ENCODE measurements at regions not wholly inside any gene's neighbourhood (a gene's known extent, or its start where the extent isn't known, plus 50 kb on each side); places are given as distances from the start of the nearest gene placed in this dataset.
A peak's percentile ranks its signal among the peaks of the same experiment; 100 is the strongest.

- no peak for TF ChIP-seq REST (IDR thresholded peaks at IDR 0.05)
Observed at GRCh38 chr5:125041798-125042197, 295.4 kb upstream of the ZNF608 start (continued).

DNA sequence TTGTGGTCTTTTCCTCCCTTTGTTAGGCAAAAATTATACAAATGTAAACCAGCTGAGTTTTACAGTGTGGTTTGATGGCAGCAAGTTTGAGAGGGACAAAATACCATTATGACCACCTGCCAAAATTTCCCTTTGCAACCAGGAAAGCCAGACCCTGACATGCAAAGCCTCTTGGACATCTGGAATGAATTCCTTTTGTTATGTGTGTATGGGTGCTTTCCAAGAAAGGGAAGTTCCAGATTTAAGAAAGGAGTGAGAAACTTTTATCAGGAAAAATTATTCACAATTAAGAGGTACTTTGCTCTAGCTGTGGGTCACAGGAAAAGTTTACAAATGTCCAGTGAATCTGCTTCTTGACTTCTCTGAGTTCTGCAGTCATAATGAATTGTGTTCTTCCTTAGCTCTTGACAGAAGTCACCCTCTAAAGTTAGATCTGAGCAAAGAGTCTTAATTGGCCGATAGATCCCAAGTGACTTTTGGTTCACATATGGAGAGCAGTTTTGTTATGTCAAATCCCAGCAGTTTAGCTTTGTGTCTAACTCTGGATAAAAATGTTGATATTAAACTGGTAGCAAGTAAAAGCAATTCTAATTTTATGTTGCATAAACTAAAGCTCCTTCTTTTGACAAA, 295.9 kb upstream of the ZNF608 start:
- no peak for ATAC-seq
- no peak for FAIRE-seq
- no peak for DNase-seq (ENCODE audit: low read depth in 1 of 2, low spot score in 1 of 2)
- no peak overlapping the region for H3K4me3 ChIP-seq
- ChIA-PET POLR2A (no interaction called here), CTCF (interaction anchor here (0.8 to 1.2 kb wide), 2 partner anchors 19 to 789 kb away, joined by 3 read pairs; no protein-coding TSS in a partner anchor)
- no peak overlapping the region for H3K4me2 ChIP-seq
- WGBS (ENCODE audit: missing lambda C conversion rate) = 94% methylated on average over 1 of the region's 1 CpG
- TF ChIP-seq EHMT2 (IDR thresholded peaks at IDR 0.05; ENCODE audit: low read depth) = no peak
- H3K27ac ChIP-seq = peak overlapping the region in 1 of 2 experiments; percentile 20; a peak in 1 of 6 replicates
- H3K4me1 ChIP-seq = peaks cover 46% of the 10 kb centered on the region
- no peaks in the 10 kb centered on the region for H3K9me3 ChIP-seq

- peak; percentile 82 to 92 for ATAC-seq
- POLR2A ChIA-PET = no interaction called here
- no peak for FAIRE-seq
- CTCF ChIA-PET = interaction anchor here (0.7 kb wide), 1 partner anchor 484 kb away, joined by 3 read pairs; no protein-coding TSS in a partner anchor
- peaks cover 46% of the 10 kb centered on the region for H3K4me1 ChIP-seq
- 31% methylated on average over 8 of the region's 8 CpGs for WGBS (ENCODE audit: missing lambda C conversion rate)
- DNase-seq (ENCODE audit: low read depth in 1 of 2, low spot score in 1 of 2) = peak; percentile 40 to 71
- H3K4me2 ChIP-seq = peak overlapping the region; percentile 68
- H3K9me3 ChIP-seq = no peaks in the 10 kb centered on the region
- peak overlapping the region; percentile 60 to 69 for H3K27ac ChIP-seq
- TF ChIP-seq RAD21 (conservative IDR thresholded peaks at IDR 0.05 in 1 of 2, IDR thresholded peaks at IDR 0.05 in 1 of 2) (peak in 1 of 2 experiments; percentile 15; a peak in 2 of 5 replicates), FOSL2 (IDR thresholded peaks at IDR 0.05) (no peak), FOSL2 (CRISPR knock-in tag; IDR thresholded peaks at IDR 0.05) (no peak), CEBPB (IDR thresholded peaks at IDR 0.05) (0 out of 4 replicates have a peak, but pooled peaks of 1 of the 2 experiments have one; percentile 7), JUN (IDR thresholded peaks at IDR 0.05) (0 out of 5 replicates have a peak, but pooled peaks of 1 of the 2 experiments have one; percentile 27), KDM5A (IDR thresholded peaks at IDR 0.05) (no peak), RCOR1 (IDR thresholded peaks at IDR 0.05; ENCODE audit: low read depth, low read length) (no peak), JUNB (IDR thresholded peaks at IDR 0.05) (no peak), GATA3 (IDR thresholded peaks at IDR 0.05; ENCODE audit: borderline replicate concordance) (peak; percentile 76), HDAC2 (IDR thresholded peaks at IDR 0.05) (no peak), REST (IDR thresholded peaks at IDR 0.05) (no peak), CBX8 (IDR thresholded peaks at IDR 0.05) (no peak), RNF2 (IDR thresholded peaks at IDR 0.05; ENCODE audit: borderline replicate concordance, low read depth) (no peak), CBX2 (IDR thresholded peaks at IDR 0.05; ENCODE audit: borderline replicate concordance, low read depth) (no peak), RARB (CRISPR knock-in tag; IDR thresholded peaks at IDR 0.05) (no peak)
- no peak overlapping the region for H3K4me3 ChIP-seq
Observed at GRCh38 chr5:125043781-125044391, 297.4 kb upstream of the ZNF608 start.
